ENCODE measurements at regions not wholly inside any gene's neighbourhood (a gene's known extent, or its start where the extent isn't known, plus 50 kb on each side); places are given as distances from the start of the nearest gene placed in this dataset.
A peak's percentile ranks its signal among the peaks of the same experiment; 100 is the strongest.

DNA sequence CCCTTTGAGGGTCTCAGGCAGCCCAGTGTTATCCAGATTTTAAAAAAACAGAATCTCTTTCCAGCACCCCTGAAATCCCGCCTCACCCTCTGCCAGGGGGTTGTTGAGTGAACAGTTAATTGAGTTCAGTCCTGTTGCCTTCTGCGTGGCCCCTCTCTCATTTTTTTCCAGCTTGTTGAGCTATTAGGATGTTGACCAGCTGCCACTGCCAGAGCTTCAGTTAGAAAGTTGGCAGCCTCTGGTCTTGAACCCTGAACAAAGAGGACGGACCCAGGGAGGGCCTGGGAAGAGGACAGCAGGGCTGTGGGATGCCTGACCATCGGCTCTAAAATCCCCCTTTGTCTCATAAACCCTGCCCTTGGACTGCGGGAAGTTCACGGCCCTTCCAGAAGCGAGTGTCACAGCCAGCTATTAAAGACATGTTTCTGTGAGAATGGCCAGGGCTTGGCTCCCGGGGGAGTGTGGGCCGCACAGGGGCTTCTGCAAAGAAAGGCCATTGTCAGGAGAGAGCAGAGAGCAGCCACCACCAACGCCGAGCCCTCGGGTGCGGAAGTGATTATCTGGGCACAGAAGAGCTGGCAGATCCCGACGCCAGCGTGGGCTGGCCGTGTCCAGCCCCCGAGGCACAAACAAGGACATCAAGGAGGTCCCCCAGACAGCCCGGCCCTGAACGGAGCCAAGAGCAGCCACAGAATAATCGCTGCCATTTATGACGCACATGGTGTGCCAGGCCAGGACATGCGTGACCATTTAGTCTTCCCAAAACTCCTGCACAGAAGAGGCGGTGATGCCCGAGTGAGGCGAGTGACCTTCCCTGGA, 189.0 kb downstream of the ANKRD60 start:
- CTCF ChIA-PET (ENCODE audit: partially characterized antibody), result interaction anchor here (1.0 to 1.8 kb wide), 4 partner anchors 11 to 418 kb away, joined by 3 to 6 read pairs (median 4); no protein-coding TSS in a partner anchor
- Histone ChIP-seq H2BK15ac (ENCODE audit: low read length) (no peak overlapping the region), H2BK120ac (replicated peaks; ENCODE audit: low read depth, low read length) (no peak overlapping the region), H3K23ac (ENCODE audit: insufficient read length) (no peak overlapping the region), H4K5ac (ENCODE audit: insufficient read length, low read depth, low read length) (no peak overlapping the region), H3K27me3 (replicated peaks in 1 of 4; ENCODE audit: control insufficient read depth in 3 of 4, extremely low read depth in 1 of 4, insufficient read depth in 3 of 4, low read length in 3 of 4) (no peaks in the 10 kb centered on the region), H3K9me3 (ENCODE audit: insufficient read depth in 2 of 2, low read depth in 1 of 2, low read length in 1 of 2) (no peaks in the 10 kb centered on the region), H4K20me1 (replicated peaks in 1 of 2; ENCODE audit: control insufficient read depth in 1 of 2, insufficient read depth in 2 of 2, low read length in 2 of 2) (no peaks in the 10 kb centered on the region), H3K4me2 (ENCODE audit: insufficient read depth in 1 of 2, low read depth in 2 of 2, low read length in 2 of 2) (no peak overlapping the region), H3K23me2 (ENCODE audit: low read depth, low read length) (no peaks in the 10 kb centered on the region), H3K36me3 (ENCODE audit: control insufficient read depth in 2 of 4, insufficient read depth in 4 of 4, low read length in 3 of 4) (no peaks in the 10 kb centered on the region), H2BK20ac (ENCODE audit: low read length) (no peak overlapping the region), H2AK5ac (ENCODE audit: low read depth, low read length) (no peak overlapping the region), H4K8ac (ENCODE audit: extremely low read depth, insufficient read depth, low read length) (no peak overlapping the region), H3K27ac (ENCODE audit: low read depth, low read length) (no peak overlapping the region), H3K4me3 (ENCODE audit: extremely low read depth in 1 of 4, insufficient read depth in 2 of 4, low read depth in 3 of 4, low read length in 4 of 4) (no peak overlapping the region), H3K14ac (ENCODE audit: insufficient read length) (no peak overlapping the region), H2BK5ac (ENCODE audit: low read depth, low read length) (no peak overlapping the region), H2AFZ (ENCODE audit: low read length) (no peak overlapping the region), H4K91ac (replicated peaks; ENCODE audit: insufficient read length, low read length) (no peak overlapping the region), H3K4me1 (replicated peaks in 1 of 4; ENCODE audit: control insufficient read depth in 3 of 4, insufficient read depth in 4 of 4, low read length in 3 of 4) (peaks cover 0 to 4% (median 2%) of the 10 kb centered on the region in 4 experiments; a peak in 2 of 7 replicates), H3K56ac (replicated peaks; ENCODE audit: insufficient read length, low read depth, low read length) (no peak overlapping the region), H3K9ac (replicated peaks in 1 of 4; ENCODE audit: extremely low read depth in 1 of 4, low read depth in 3 of 4, low read length in 3 of 4) (no peak overlapping the region), H2BK12ac (ENCODE audit: low read depth, low read length) (no peak overlapping the region), H3K79me2 (ENCODE audit: control insufficient read depth in 1 of 2, insufficient read depth in 2 of 2, low read length in 2 of 2) (no peaks in the 10 kb centered on the region), H3K79me1 (ENCODE audit: low read depth, low read length) (no peaks in the 10 kb centered on the region), H3K18ac (ENCODE audit: extremely low read depth, low read length) (no peak overlapping the region), H3K4ac (replicated peaks; ENCODE audit: insufficient read length, low read depth, low read length) (no peak overlapping the region)
- TF ChIP-seq RAD21 (IDR thresholded peaks at IDR 0.05 in 1 of 2, conservative IDR thresholded peaks at IDR 0.05 in 1 of 2; ENCODE audit: low read depth in 2 of 2, low read length in 2 of 2) (no peak), ZNF274 (IDR thresholded peaks at IDR 0.05; ENCODE audit: borderline replicate concordance, extremely low read depth, low read length) (no peak), PHF8 (conservative IDR thresholded peaks at IDR 0.05; ENCODE audit: low read depth, low read length) (no peak), TAF7 (optimal IDR thresholded peaks at IDR 0.05; ENCODE audit: borderline replicate concordance, low read depth, low read length) (no peak)
- WGBS, 2 experiments (ENCODE audit: extremely low coverage in 1 of 2, insufficient coverage in 1 of 2, insufficient read length in 1 of 2, insufficient replicate concordance in 2 of 2, low coverage in 1 of 2, low lambda C conversion rate in 2 of 2, missing lambda C conversion rate in 1 of 2), result 94% methylated on average over 26 of the region's 26 CpGs; no CpG with 5 or more reads in 1 of the 2 experiments
- FAIRE-seq (no peak), DNase-seq (ENCODE audit: low read depth in 1 of 2, low spot score in 2 of 2) (peak in 1 of 2 experiments; percentile 39)
- POLR2A ChIA-PET (ENCODE audit: partially characterized antibody), result no interaction called here

All from H1 (cell line).